HG03558 (cell line): ENCODE measurements at regions not wholly inside any gene's neighbourhood (a gene's known extent, or its start where the extent isn't known, plus 50 kb on each side); places are given as distances from the start of the nearest gene placed in this dataset.

Experiments
- ATAC-seq: cut with Tn5 transposase; IDR thresholded peaks from one replicate; pipeline ENCODE4 v1.9.1; 2021; ENCODE audit warnings: moderate number of reproducible peaks; ENCODE audit not compliant: unreplicated experiment; ENCODE audit errors: extremely low read depth

- no peak for ATAC-seq
These were observed 340.2 kb downstream of the CMPK2 start for GRCh38 chr2:6525475-6525964.

GRCh38 chr2:6526093-6526824 is 339.4 kb downstream of the CMPK2 start:
- ATAC-seq = no peak

- no peak for ATAC-seq
These were observed 334.4 kb downstream of the CMPK2 start for GRCh38 chr2:6531304-6531703.

GRCh38 chr2:6535572-6535971 is 330.1 kb downstream of the CMPK2 start:
- no peak for ATAC-seq

GRCh38 chr2:6538607-6539006 is 327.1 kb downstream of the CMPK2 start:
- ATAC-seq = no peak

- no peak for ATAC-seq
These were observed 320.4 kb downstream of the CMPK2 start for GRCh38 chr2:6545336-6545735.

GRCh38 chr2:6545795-6546194 is 319.9 kb downstream of the CMPK2 start:
- no peak for ATAC-seq

GRCh38 chr2:6554466-6554865 is 311.2 kb downstream of the CMPK2 start:
- no peak for ATAC-seq

- ATAC-seq = no peak
These were observed 309.0 kb downstream of the CMPK2 start for GRCh38 chr2:6556755-6557154.

GRCh38 chr2:6557737-6558136 is 308.0 kb downstream of the CMPK2 start:
- no peak for ATAC-seq

GRCh38 chr2:6562771-6563170 is 302.9 kb downstream of the CMPK2 start:
- no peak for ATAC-seq

GRCh38 chr2:6564326-6564725 is 301.4 kb downstream of the CMPK2 start:
- ATAC-seq = no peak

GRCh38 chr2:6574121-6574520 is 291.6 kb downstream of the CMPK2 start:
- no peak for ATAC-seq

- no peak for ATAC-seq
These were observed 289.4 kb downstream of the CMPK2 start for GRCh38 chr2:6576302-6576701.

GRCh38 chr2:6577960-6578359 is 287.7 kb downstream of the CMPK2 start:
- ATAC-seq = no peak

GRCh38 chr2:6578416-6578815 is 287.3 kb downstream of the CMPK2 start:
- no peak for ATAC-seq

GRCh38 chr2:6579281-6579680 is 286.4 kb downstream of the CMPK2 start:
- ATAC-seq = no peak

- no peak for ATAC-seq
These were observed 284.7 kb downstream of the CMPK2 start for GRCh38 chr2:6580982-6581381.

GRCh38 chr2:6589150-6589549 is 276.6 kb downstream of the CMPK2 start:
- ATAC-seq = no peak

- no peak for ATAC-seq
These were observed 275.3 kb downstream of the CMPK2 start for GRCh38 chr2:6590442-6590841.

GRCh38 chr2:6602471-6602870 is 263.2 kb downstream of the CMPK2 start:
- no peak for ATAC-seq

GRCh38 chr2:6605836-6606505 is 259.7 kb downstream of the CMPK2 start:
- ATAC-seq = no peak
